Kidney (tissue), 13 donors: ENCODE measurements at regions not wholly inside any gene's neighbourhood (a gene's known extent, or its start where the extent isn't known, plus 50 kb on each side); places are given as distances from the start of the nearest gene placed in this dataset.
"Not testable (repeated sequence)": the region's sequence is repeated elsewhere in the genome, so short reads cannot be mapped to it uniquely, and the experiment has no call there.

Source experiments
- DNase-seq, 5 donors: peaks; one replicate each; pipeline ENCODE4 v3.0.0-alpha.2; 2013 to 2020
- FAIRE-seq: peaks from 2 replicates; lab custom pipeline; 2012; peaks lifted over from hg19 to GRCh38; lab: Jason Lieb, UNC
- H3K27ac ChIP-seq, 2 donors: one replicate each; pipeline ENCODE4 v1.7.0; 2013; ENCODE audit warnings: low read depth in 2 of 2, low read length in 2 of 2, inconsistent platforms in 1 of 2
- H3K27me3 ChIP-seq: one replicate; pipeline ENCODE4 v1.7.1; 2013; ENCODE audit warnings: low read length, inconsistent platforms; ENCODE audit not compliant: control insufficient read depth, insufficient read depth
- H3K36me3 ChIP-seq, 3 donors: one replicate each; pipeline versions ENCODE4 v1.7.0 to v1.7.1; 2013; ENCODE audit warnings: low read length in 3 of 3, control low read depth in 1 of 3, inconsistent platforms in 1 of 3; ENCODE audit not compliant: insufficient read depth in 3 of 3, control insufficient read depth in 2 of 3
- H3K4me1 ChIP-seq, 3 donors: one replicate each; pipeline versions ENCODE4 v1.7.0 to v1.7.1; 2013; ENCODE audit warnings: low read length in 3 of 3, inconsistent platforms in 1 of 3, low read depth in 1 of 3; ENCODE audit not compliant: control insufficient read depth in 2 of 3, insufficient read depth in 2 of 3
- H3K4me3 ChIP-seq, 3 donors: one replicate each; pipeline versions ENCODE4 v1.7.0 to v1.8.1; 2013; ENCODE audit warnings: low read length in 3 of 3, control low read depth in 1 of 3, inconsistent platforms in 1 of 3
- H3K9ac ChIP-seq, 3 donors: one replicate each; pipeline versions ENCODE4 v1.7.0 to v1.7.1; 2013; ENCODE audit warnings: low read length in 3 of 3, control low read depth in 1 of 3, inconsistent platforms in 1 of 3
- H3K9me3 ChIP-seq, 3 donors: one replicate each; pipeline versions ENCODE4 v1.7.0 to v1.7.1; 2013; ENCODE audit warnings: low read length in 3 of 3, control low read depth in 1 of 3, inconsistent platforms in 1 of 3; ENCODE audit not compliant: control insufficient read depth in 2 of 3, insufficient read depth in 1 of 3
- CTCF ChIP-seq: IDR thresholded peaks from 3 replicates; pipeline ENCODE4 v1.5.1; 2012; ENCODE audit warnings: mild to moderate bottlenecking, moderate library complexity, borderline replicate concordance; ENCODE audit not compliant: insufficient read depth; ENCODE audit errors: extremely low read depth
- intact Hi-C: fragments of 100-400 bp; cut with DNase I; formaldehyde crosslinking; loops from one replicate; pipeline ENCODE4 v1.11.1; 2022
- donor health status: control.
- donor health status: control.
- donor health status: control.
- donor health status: control.
- donor health status: control.
- donor health status: DM: yes; HTN: yes; CAD: no.
- donor health status: Normal renal cell carcinoma (clear cell type).

DNA sequence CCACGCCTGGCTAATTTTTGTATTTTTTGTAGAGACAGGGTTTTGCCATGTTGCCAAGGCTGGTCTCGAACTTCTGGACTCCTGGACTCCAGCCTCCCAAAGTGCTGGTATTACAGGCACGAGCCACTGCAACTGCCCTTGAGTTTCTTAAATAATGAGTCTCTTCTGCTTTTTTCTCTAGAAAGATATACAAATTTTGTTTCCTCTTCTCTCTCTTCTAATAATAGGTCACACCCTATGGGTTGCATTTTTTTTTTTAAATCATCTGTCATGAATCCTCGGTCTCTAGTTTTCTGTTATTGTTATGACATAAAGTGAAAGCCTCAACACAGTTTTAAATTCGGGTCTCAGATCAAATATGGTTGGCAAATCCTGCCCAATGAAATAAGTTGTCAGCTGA is 111.2 kb downstream of the IL12A start:
- Histone ChIP-seq H3K36me3 (no peaks in the 10 kb centered on the region), H3K4me1 (no peaks in the 10 kb centered on the region), H3K4me3 (no peak overlapping the region), H3K27ac (no peak overlapping the region), H3K27me3 (no peaks in the 10 kb centered on the region), H3K9ac (no peak overlapping the region), H3K9me3 (no peaks in the 10 kb centered on the region)
- no peak for TF ChIP-seq CTCF
- no peak for FAIRE-seq
- intact Hi-C loops, result no loop called here
- no peak for DNase-seq

DNA sequence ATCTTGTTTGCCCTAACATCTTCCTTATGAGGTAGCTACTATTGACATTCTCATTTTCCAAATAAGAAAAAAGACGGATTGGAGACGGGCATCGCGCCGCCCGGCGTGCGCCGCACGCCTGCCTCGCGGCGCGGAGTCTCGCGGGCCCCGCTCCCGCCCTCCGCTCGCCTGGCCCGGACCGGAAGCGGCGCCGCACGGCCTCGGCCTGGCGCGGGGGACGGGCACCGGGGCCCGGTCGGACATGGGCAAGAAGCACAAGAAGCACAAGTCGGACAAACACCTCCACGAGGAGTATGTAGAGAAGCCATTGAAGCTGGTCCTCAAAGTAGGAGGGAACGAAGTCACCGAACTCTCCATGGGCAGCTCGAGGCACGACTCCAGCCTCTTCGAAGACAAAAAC is 112.0 kb downstream of the IL12A start:
- H3K27me3 ChIP-seq, result no peaks in the 10 kb centered on the region
- no peak overlapping the region for H3K4me3 ChIP-seq
- DNase-seq (no peak), FAIRE-seq (no peak)
- H3K27ac ChIP-seq, result no peak overlapping the region
- intact Hi-C loops, result no loop called here
- no peaks in the 10 kb centered on the region for H3K9me3 ChIP-seq
- H3K36me3 ChIP-seq, result no peaks in the 10 kb centered on the region
- no peak overlapping the region for H3K9ac ChIP-seq
- no peak for TF ChIP-seq CTCF
- H3K4me1 ChIP-seq, result no peaks in the 10 kb centered on the region

DNA sequence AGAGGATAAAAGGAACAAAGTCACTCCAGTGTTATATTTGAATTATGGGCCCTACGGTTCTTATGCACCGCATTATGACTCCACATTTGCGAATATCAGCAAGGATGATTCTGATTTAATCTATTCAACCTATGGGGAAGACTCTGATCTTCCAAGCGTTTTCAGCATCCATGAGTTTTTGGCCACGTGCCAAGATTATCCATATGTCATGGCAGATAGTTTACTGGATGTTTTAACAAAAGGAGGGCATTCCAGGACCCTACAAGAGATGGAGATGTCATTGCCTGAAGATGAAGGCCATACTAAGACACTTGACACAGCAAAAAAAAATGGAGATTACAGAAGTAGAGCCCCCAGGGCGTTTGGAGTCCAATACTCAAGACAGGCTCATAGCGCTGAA is 113.4 kb downstream of the IL12A start:
- intact Hi-C loops, H3K4me1 ChIP-seq, FAIRE-seq, H3K27ac ChIP-seq, H3K9ac ChIP-seq, DNase-seq, H3K9me3 ChIP-seq, H3K36me3 ChIP-seq, H3K27me3 ChIP-seq, H3K4me3 ChIP-seq: not testable (repeated sequence)

DNA sequence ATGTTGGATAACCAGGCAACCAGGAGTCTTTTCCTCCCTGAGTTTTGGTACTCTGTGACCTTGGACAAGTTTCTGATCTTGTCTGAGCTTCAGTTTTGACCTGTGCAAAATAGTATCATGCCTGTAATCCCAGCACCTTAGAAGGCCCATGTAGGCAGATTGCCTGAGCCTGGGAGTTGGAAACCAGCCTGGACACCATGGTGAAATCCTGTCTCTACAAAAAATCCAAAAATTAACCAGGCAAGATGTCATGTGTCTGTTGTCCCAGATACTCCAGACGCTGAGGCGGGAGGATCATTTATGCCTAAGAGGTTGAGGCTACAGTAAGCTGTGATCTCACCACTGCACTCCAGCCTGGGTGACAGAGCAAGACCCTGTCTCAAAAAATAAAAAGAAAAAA is 114.8 kb downstream of the IL12A start:
- Histone ChIP-seq H3K9ac (no peak overlapping the region), H3K4me3 (no peak overlapping the region), H3K9me3 (no peaks in the 10 kb centered on the region), H3K36me3 (no peaks in the 10 kb centered on the region), H3K27me3 (no peaks in the 10 kb centered on the region), H3K27ac (no peak overlapping the region), H3K4me1 (no peaks in the 10 kb centered on the region)
- DNase-seq, result no peak
- intact Hi-C loops, result no loop called here
- no peak for TF ChIP-seq CTCF
- no peak for FAIRE-seq
